ENCODE measurements at regions not wholly inside any gene's neighbourhood (a gene's known extent, or its start where the extent isn't known, plus 50 kb on each side); places are given as distances from the start of the nearest gene placed in this dataset.

- H2AFZ ChIP-seq (ENCODE audit: low read depth, low read length) = no peak overlapping the region
- DNase-seq (ENCODE audit: low read depth, low spot score) = no peak
- CTCF ChIA-PET = interaction anchor here (0.8 kb wide), 1 partner anchor 60 kb away, joined by 3 read pairs; no protein-coding TSS in a partner anchor
- no peak for TF ChIP-seq EZH2 (IDR thresholded peaks at IDR 0.05; ENCODE audit: borderline replicate concordance, low read depth, low read length, severe bottlenecking)
- no peak for TF ChIP-seq POLR2A (IDR thresholded peaks at IDR 0.05; ENCODE audit: low read depth, low read length)
- TF ChIP-seq JUN (IDR thresholded peaks at IDR 0.05; ENCODE audit: borderline replicate concordance, insufficient read depth, insufficient read length, low read depth) = no peak
- TF ChIP-seq GATA2 (IDR thresholded peaks at IDR 0.05; ENCODE audit: insufficient read depth, insufficient read length, low read depth, low read length) = no peak
- TF ChIP-seq CTCF (IDR thresholded peaks at IDR 0.05; ENCODE audit: extremely low read depth in 1 of 2, insufficient read depth in 1 of 2, low read depth in 1 of 2, low read length in 2 of 2) = no peak
- no peak for TF ChIP-seq MYC (IDR thresholded peaks at IDR 0.05; ENCODE audit: low read depth, low read length)
- TF ChIP-seq FOS (IDR thresholded peaks at IDR 0.05; ENCODE audit: borderline replicate concordance, insufficient read depth, low read length) = no peak
- TF ChIP-seq MAX (IDR thresholded peaks at IDR 0.05; ENCODE audit: insufficient read depth, insufficient read length) = no peak
- H3K4me1 ChIP-seq (ENCODE audit: control insufficient read depth, extremely low read depth, insufficient read depth, low read length) = peaks cover 13% of the 10 kb centered on the region
- H3K9me1 ChIP-seq (replicated peaks; ENCODE audit: control insufficient read depth, extremely low read depth, insufficient read depth, low read length) = no peaks in the 10 kb centered on the region
- no TSS peak for BruUV-seq (replicated peaks)
- no peak overlapping the region for H3K27ac ChIP-seq (ENCODE audit: insufficient read depth, low read depth, low read length)
- no peaks in the 10 kb centered on the region for H3K9me3 ChIP-seq (replicated peaks; ENCODE audit: control insufficient read depth, insufficient read depth, low read length)
- no peaks in the 10 kb centered on the region for H3K27me3 ChIP-seq (ENCODE audit: control insufficient read depth in 2 of 2, insufficient read depth in 2 of 2, low read length in 2 of 2)
- POLR2A ChIA-PET = no interaction called here
- no peak overlapping the region for H3K4me2 ChIP-seq (ENCODE audit: insufficient read depth, low read length)
- no peaks in the 10 kb centered on the region for H3K36me3 ChIP-seq (ENCODE audit: control insufficient read depth in 2 of 2, extremely low read depth in 1 of 2, insufficient read depth in 2 of 2, low read length in 2 of 2)
- no peaks in the 10 kb centered on the region for H3K79me2 ChIP-seq (ENCODE audit: control insufficient read depth, insufficient read depth, low read length)
- dilution Hi-C loops (cut with MboI; ENCODE audit: extremely low pct_ligation_motif_present, low sequenced_read_pairs) (no loop called here), intact Hi-C loops (cut with micrococcal nuclease) (no loop called here)
- no peak for FAIRE-seq
- H3K9ac ChIP-seq (replicated peaks; ENCODE audit: extremely low read depth, insufficient read depth, low read length) = no peak overlapping the region
- no peaks in the 10 kb centered on the region for H4K20me1 ChIP-seq (replicated peaks; ENCODE audit: control insufficient read depth, extremely low read depth, insufficient read depth, low read length)
- no peak overlapping the region for H3K4me3 ChIP-seq (replicated peaks in 1 of 3; ENCODE audit: insufficient read depth in 1 of 3, low read depth in 1 of 3, low read length in 3 of 3)
Observed at GRCh38 chr15:34648294-34648631, 64.8 kb upstream of the GOLGA8B start.
